NCI-H146 treated with DMSO at 0.1 percent for 48 hours (cell line): ENCODE measurements at regions not wholly inside any gene's neighbourhood (a gene's known extent, or its start where the extent isn't known, plus 50 kb on each side); places are given as distances from the start of the nearest gene placed in this dataset.
A peak's percentile ranks its signal among the peaks of the same experiment; 100 is the strongest.
"Not testable (repeated sequence)": the region's sequence is repeated elsewhere in the genome, so short reads cannot be mapped to it uniquely, and the experiment has no call there.

Source experiments
- DNase-seq: peaks from one replicate; lab custom pipeline; 2025; ENCODE audit not compliant: unreplicated experiment; lab: John Stamatoyannopoulos, UW

- DNase-seq: not testable (repeated sequence)
These were observed 51.7 kb downstream of the PPIAL4C start for GRCh38 chr1:149635290-149635899.

GRCh38 chr1:149636286-149637122 lies 52.9 kb downstream of the PPIAL4C start:
- DNase-seq: peak; percentile 85

GRCh38 chr1:149638481-149638880 lies 54.8 kb downstream of the PPIAL4C start:
- not testable (repeated sequence) for DNase-seq

- not testable (repeated sequence) for DNase-seq
These were observed 55.4 kb downstream of the PPIAL4C start for GRCh38 chr1:149638901-149639658.

GRCh38 chr1:149641179-149641578 lies 57.5 kb downstream of the PPIAL4C start:
- not testable (repeated sequence) for DNase-seq

- not testable (repeated sequence) for DNase-seq
These were observed 61.2 kb downstream of the PPIAL4C start for GRCh38 chr1:149644818-149645217.

- DNase-seq: not testable (repeated sequence)
These were observed 62.8 kb downstream of the PPIAL4C start for GRCh38 chr1:149646360-149647017.

GRCh38 chr1:149647018-149647373 lies 63.3 kb downstream of the PPIAL4C start:
- DNase-seq: not testable (repeated sequence)

GRCh38 chr1:149657750-149658149 lies 74.1 kb downstream of the PPIAL4C start:
- not testable (repeated sequence) for DNase-seq

GRCh38 chr1:149658175-149658574 lies 74.5 kb downstream of the PPIAL4C start:
- not testable (repeated sequence) for DNase-seq

- DNase-seq: not testable (repeated sequence)
These were observed 81.0 kb downstream of the PPIAL4C start for GRCh38 chr1:149664624-149665023.

- not testable (repeated sequence) for DNase-seq
These were observed 81.4 kb downstream of the PPIAL4C start for GRCh38 chr1:149665033-149665432.

- not testable (repeated sequence) for DNase-seq
These were observed 81.9 kb downstream of the PPIAL4C start for GRCh38 chr1:149665528-149665927.

GRCh38 chr1:149673231-149673909 lies 89.7 kb downstream of the PPIAL4C start:
- DNase-seq: not testable (repeated sequence)

GRCh38 chr1:149674921-149675320 lies 91.3 kb downstream of the PPIAL4C start:
- DNase-seq: not testable (repeated sequence)

GRCh38 chr1:149677359-149677758 lies 93.7 kb downstream of the PPIAL4C start:
- DNase-seq: not testable (repeated sequence)

GRCh38 chr1:149686593-149687238 lies 95.8 kb upstream of the FCGR1A start:
- DNase-seq: not testable (repeated sequence)

- DNase-seq: not testable (repeated sequence)
These were observed 91.1 kb upstream of the FCGR1A start for GRCh38 chr1:149691399-149691798.

GRCh38 chr1:149692804-149693539 lies 89.5 kb upstream of the FCGR1A start:
- DNase-seq: not testable (repeated sequence)
